SHP77 treated with DMSO at 0.1 percent for 48 hours (cell line): ENCODE measurements at regions not wholly inside any gene's neighbourhood (a gene's known extent, or its start where the extent isn't known, plus 50 kb on each side); places are given as distances from the start of the nearest gene placed in this dataset.
"Not testable (repeated sequence)": the region's sequence is repeated elsewhere in the genome, so short reads cannot be mapped to it uniquely, and the experiment has no call there.

Experiments
- DNase-seq: peaks from one replicate; lab custom pipeline; 2025; lab: John Stamatoyannopoulos, UW

GRCh38 chr5:124124711-124125229, 612.8 kb downstream of the CSNK1G3 start:
- no peak for DNase-seq

GRCh38 chr5:124121198-124121597, 609.2 kb downstream of the CSNK1G3 start:
- no peak for DNase-seq

GRCh38 chr5:124114911-124115310, 602.9 kb downstream of the CSNK1G3 start:
- no peak for DNase-seq

- no peak for DNase-seq
These were observed 599.9 kb downstream of the CSNK1G3 start for GRCh38 chr5:124111886-124112285.

- no peak for DNase-seq
These were observed 599.0 kb downstream of the CSNK1G3 start for GRCh38 chr5:124110942-124111341.

- DNase-seq, result no peak
These were observed 593.3 kb downstream of the CSNK1G3 start for GRCh38 chr5:124105326-124105725.

- no peak for DNase-seq
These were observed 592.8 kb downstream of the CSNK1G3 start for GRCh38 chr5:124104821-124105220.

GRCh38 chr5:124104344-124104743, 592.4 kb downstream of the CSNK1G3 start:
- DNase-seq, result no peak

GRCh38 chr5:124103671-124104070, 591.7 kb downstream of the CSNK1G3 start:
- DNase-seq, result no peak

- not testable (repeated sequence) for DNase-seq
These were observed 591.1 kb downstream of the CSNK1G3 start for GRCh38 chr5:124103056-124103455.

- DNase-seq, result no peak
These were observed 590.5 kb downstream of the CSNK1G3 start for GRCh38 chr5:124102486-124102885.

- no peak for DNase-seq
These were observed 581.7 kb downstream of the CSNK1G3 start for GRCh38 chr5:124093658-124094057.

- DNase-seq, result no peak
These were observed 578.1 kb downstream of the CSNK1G3 start for GRCh38 chr5:124090115-124090514.

- no peak for DNase-seq
These were observed 577.6 kb downstream of the CSNK1G3 start for GRCh38 chr5:124089578-124089977.

- DNase-seq, result no peak
These were observed 576.5 kb downstream of the CSNK1G3 start for GRCh38 chr5:124088289-124089032.

GRCh38 chr5:124087752-124088151, 575.8 kb downstream of the CSNK1G3 start:
- no peak for DNase-seq

GRCh38 chr5:124080256-124080655, 568.3 kb downstream of the CSNK1G3 start:
- DNase-seq, result peak; percentile 9

GRCh38 chr5:124079062-124079461, 567.1 kb downstream of the CSNK1G3 start:
- no peak for DNase-seq

GRCh38 chr5:124074500-124074899, 562.5 kb downstream of the CSNK1G3 start:
- DNase-seq, result no peak

GRCh38 chr5:124072570-124072969, 560.6 kb downstream of the CSNK1G3 start:
- DNase-seq, result no peak

- no peak for DNase-seq
These were observed 559.1 kb downstream of the CSNK1G3 start for GRCh38 chr5:124071039-124071438.

GRCh38 chr5:124065508-124065907, 553.5 kb downstream of the CSNK1G3 start:
- DNase-seq, result no peak

GRCh38 chr5:124064956-124065355, 553.0 kb downstream of the CSNK1G3 start:
- DNase-seq, result no peak

- peak; percentile 85 for DNase-seq
These were observed 549.7 kb downstream of the CSNK1G3 start for GRCh38 chr5:124061663-124062062.
